ENCODE measurements at regions not wholly inside any gene's neighbourhood (a gene's known extent, or its start where the extent isn't known, plus 50 kb on each side); places are given as distances from the start of the nearest gene placed in this dataset.

GRCh38 chr2:3073704-3074103 is 303.9 kb downstream of the EIPR1 start:
- Histone ChIP-seq H3K4me1 (replicated peaks in 1 of 2; ENCODE audit: control insufficient read depth in 2 of 2, insufficient read depth in 2 of 2, low read length in 2 of 2) (peaks cover 0 to 3% of the 10 kb centered on the region in 2 experiments; a peak in 1 of 5 replicates), H3K79me2 (ENCODE audit: control insufficient read depth, insufficient read depth, low read length) (no peaks in the 10 kb centered on the region), H3K36me3 (ENCODE audit: control insufficient read depth, insufficient read depth, low read length) (no peaks in the 10 kb centered on the region), H3K9ac (ENCODE audit: insufficient read depth in 1 of 2, low read depth in 2 of 2, low read length in 2 of 2) (no peak overlapping the region), H3K27me3 (ENCODE audit: control insufficient read depth in 2 of 2, insufficient read depth in 2 of 2, low read length in 2 of 2) (peaks cover 51 to 84% of the 10 kb centered on the region in 2 experiments), H4K20me1 (replicated peaks; ENCODE audit: control insufficient read depth, insufficient read depth, low read length) (peaks cover 7% of the 10 kb centered on the region; the same call in 1 of the 2 replicates), H3K27ac (ENCODE audit: extremely low read depth, low read depth, low read length) (no peak overlapping the region), H3K9me3 (replicated peaks; ENCODE audit: control insufficient read depth, insufficient read depth, low read depth, low read length) (no peaks in the 10 kb centered on the region), H2AFZ (ENCODE audit: low read depth, low read length) (no peak overlapping the region), H3K4me2 (ENCODE audit: insufficient read depth, low read length) (no peak overlapping the region), H3K9me1 (ENCODE audit: control insufficient read depth, insufficient read depth, low read length) (no peaks in the 10 kb centered on the region), H3K4me3 (no peak overlapping the region)
- CTCF ChIA-PET (ENCODE audit: low intra/inter-chr PET ratio), result no interaction called here
- FAIRE-seq, result no peak
- BruUV-seq (replicated peaks), result no TSS peak
- intact Hi-C loops (cut with micrococcal nuclease) (loop anchor here (10.0 kb wide), 1 partner anchor 231 kb away; no protein-coding TSS in a partner anchor), in situ Hi-C loops (cut with MboI) (no loop called here)
- WGBS (ENCODE audit: insufficient coverage, low coverage, missing lambda C conversion rate), result 0% methylated on average over 14 of the region's 14 CpGs
- ATAC-seq, result no peak
- POLR2A ChIA-PET, result no interaction called here
- DNase-seq (ENCODE audit: extremely low read depth in 1 of 4, low spot score in 3 of 4), result no peak
- TF ChIP-seq SLC30A9 (CRISPR knock-in tag; IDR thresholded peaks at IDR 0.05) (no peak), STAT5B (CRISPR knock-in tag; IDR thresholded peaks at IDR 0.05) (no peak), POLR3A (IDR thresholded peaks at IDR 0.05; ENCODE audit: borderline replicate concordance, extremely low read depth, insufficient read depth, insufficient read length) (no peak), BCOR (IDR thresholded peaks at IDR 0.05) (no peak), MXI1 (IDR thresholded peaks at IDR 0.05; ENCODE audit: low read depth, low read length) (no peak), SMARCC2 (IDR thresholded peaks at IDR 0.05; ENCODE audit: low read depth) (no peak), ZNF586 (CRISPR knock-in tag; conservative IDR thresholded peaks at IDR 0.05) (no peak), ZNF143 (CRISPR knock-in tag; IDR thresholded peaks at IDR 0.05) (no peak), ZBTB7A (IDR thresholded peaks at IDR 0.05; ENCODE audit: borderline replicate concordance, control insufficient read depth, low read depth, low read length) (no peak)
- TF ChIP-seq, protein P1, sequence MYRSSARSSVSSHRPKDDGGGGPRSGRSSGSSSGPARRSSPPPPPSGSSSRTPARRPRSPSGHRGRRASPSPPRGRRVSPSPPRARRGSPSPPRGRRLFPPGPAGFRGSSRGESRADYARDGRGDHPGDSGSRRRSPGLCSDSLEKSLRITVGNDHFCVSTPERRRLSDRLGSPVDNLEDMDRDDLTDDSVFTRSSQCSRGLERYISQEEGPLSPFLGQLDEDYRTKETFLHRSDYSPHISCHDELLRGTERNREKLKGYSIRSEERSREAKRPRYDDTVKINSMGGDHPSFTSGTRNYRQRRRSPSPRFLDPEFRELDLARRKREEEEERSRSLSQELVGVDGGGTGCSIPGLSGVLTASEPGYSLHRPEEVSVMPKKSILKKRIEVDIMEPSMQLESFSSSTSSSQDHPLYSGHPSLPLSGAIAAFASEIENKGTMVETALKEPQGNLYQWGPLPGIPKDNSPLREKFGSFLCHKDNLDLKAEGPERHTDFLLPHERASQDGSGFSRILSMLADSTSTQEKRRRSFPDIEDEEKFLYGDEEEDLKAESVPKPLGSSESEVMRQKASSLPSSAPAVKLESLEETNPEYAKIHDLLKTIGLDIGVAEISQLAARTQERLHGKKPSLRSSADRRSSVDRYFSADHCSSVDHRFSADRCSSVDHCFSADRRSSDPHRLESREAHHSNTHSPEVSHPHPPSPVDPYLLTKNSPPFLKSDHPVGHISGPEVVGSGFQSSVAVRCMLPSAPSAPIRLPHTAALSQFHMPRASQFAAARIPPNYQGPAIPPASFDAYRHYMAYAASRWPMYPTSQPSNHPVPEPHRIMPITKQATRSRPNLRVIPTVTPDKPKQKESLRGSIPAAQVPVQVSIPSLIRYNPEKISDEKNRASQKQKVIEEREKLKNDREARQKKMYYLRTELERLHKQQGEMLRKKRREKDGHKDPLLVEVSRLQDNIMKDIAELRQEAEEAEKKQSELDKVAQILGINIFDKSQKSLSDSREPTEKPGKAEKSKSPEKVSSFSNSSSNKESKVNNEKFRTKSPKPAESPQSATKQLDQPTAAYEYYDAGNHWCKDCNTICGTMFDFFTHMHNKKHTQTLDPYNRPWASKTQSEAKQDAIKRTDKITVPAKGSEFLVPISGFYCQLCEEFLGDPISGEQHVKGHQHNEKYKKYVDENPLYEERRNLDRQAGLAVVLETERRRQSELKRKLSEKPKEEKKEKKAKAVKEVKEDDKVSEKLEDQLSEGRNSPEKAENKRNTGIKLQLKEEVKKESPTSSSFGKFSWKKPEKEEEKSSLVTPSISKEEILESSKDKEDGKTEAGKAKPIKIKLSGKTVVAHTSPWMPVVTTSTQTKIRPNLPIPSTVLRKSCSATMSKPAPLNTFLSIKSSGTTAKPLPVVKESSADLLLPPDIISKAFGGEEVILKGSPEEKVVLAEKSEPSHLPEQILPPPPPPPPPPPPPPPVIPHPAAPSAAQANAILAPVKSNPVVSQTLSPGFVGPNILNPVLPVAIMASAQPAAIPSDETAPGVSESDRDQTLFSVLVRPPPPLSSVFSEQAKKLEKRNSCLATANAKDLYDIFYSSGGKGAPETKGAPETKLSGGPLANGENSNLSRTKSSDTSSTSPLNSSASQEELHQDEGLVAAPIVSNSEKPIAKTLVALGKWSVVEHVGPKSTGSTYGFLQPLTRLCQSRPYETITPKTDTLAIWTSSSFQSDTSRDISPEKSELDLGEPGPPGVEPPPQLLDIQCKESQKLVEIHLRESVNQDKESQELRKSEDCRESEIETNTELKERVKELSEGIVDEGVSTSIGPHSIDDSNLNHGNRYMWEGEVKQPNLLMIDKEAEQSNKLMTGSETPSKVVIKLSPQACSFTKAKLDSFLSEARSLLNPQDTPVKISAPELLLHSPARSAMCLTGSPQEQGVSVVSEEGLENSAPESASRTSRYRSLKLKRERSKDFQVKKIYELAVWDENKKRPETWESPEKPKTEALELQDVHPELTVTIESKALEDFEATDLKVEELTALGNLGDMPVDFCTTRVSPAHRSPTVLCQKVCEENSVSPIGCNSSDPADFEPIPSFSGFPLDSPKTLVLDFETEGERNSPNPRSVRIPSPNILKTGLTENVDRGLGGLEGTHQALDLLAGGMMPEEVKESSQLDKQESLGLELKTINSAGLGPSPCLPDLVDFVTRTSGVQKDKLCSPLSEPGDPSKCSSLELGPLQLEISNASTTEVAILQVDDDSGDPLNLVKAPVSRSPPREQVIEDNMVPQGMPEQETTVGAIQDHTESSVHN (IDR thresholded peaks at IDR 0.05; ENCODE audit: borderline replicate concordance in 1 of 2, low read depth in 1 of 2), result no peak
- TF ChIP-seq, protein P2, sequence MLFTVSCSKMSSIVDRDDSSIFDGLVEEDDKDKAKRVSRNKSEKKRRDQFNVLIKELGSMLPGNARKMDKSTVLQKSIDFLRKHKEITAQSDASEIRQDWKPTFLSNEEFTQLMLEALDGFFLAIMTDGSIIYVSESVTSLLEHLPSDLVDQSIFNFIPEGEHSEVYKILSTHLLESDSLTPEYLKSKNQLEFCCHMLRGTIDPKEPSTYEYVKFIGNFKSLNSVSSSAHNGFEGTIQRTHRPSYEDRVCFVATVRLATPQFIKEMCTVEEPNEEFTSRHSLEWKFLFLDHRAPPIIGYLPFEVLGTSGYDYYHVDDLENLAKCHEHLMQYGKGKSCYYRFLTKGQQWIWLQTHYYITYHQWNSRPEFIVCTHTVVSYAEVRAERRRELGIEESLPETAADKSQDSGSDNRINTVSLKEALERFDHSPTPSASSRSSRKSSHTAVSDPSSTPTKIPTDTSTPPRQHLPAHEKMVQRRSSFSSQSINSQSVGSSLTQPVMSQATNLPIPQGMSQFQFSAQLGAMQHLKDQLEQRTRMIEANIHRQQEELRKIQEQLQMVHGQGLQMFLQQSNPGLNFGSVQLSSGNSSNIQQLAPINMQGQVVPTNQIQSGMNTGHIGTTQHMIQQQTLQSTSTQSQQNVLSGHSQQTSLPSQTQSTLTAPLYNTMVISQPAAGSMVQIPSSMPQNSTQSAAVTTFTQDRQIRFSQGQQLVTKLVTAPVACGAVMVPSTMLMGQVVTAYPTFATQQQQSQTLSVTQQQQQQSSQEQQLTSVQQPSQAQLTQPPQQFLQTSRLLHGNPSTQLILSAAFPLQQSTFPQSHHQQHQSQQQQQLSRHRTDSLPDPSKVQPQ (CRISPR knock-in tag; IDR thresholded peaks at IDR 0.05; ENCODE audit: borderline replicate concordance), result no peak

Data from K562 (cell line).